ENCODE measurements at regions not wholly inside any gene's neighbourhood (a gene's known extent, or its start where the extent isn't known, plus 50 kb on each side); places are given as distances from the start of the nearest gene placed in this dataset.
"Not testable (repeated sequence)": the region's sequence is repeated elsewhere in the genome, so short reads cannot be mapped to it uniquely, and the experiment has no call there.

DNA sequence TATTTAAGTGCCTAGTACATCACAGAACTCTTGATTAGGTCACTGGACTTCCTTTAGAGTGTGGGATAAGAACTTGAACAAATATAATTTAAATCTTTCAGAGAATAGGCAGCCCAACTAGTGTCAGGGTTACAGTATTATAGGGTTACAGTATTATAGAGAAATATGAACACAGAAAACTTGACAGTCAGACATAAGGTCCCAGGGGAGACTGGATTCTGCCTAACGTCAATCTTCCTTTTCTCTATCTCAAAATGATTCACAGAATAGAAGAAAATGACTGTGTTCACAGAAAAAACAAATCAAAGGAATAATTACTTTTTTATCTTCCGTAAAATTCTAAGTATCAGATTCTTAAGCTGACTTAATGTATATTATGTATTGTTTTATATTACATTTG lies 623.8 kb downstream of the HTR1B start:
- no peak for DNase-seq

DNA sequence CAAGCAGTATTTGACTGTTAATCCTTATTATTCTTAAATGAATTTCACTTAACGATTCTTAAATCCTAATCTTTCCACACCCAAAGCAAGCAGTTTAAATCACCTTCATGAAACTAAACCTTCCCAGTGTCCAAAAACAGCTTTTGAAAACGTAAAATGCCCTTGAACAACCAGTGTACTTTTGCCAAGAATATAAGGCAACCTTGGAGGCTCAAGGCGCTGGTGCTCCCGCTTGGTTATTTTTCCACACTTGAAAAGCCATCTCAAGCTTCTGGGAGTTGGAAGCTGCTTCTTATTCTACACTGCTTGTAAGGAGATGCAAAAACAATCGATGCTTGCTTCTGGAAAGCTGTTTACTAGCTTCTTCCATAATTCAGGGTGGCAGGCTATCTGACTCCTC lies 625.7 kb downstream of the HTR1B start:
- DNase-seq = no peak

DNA sequence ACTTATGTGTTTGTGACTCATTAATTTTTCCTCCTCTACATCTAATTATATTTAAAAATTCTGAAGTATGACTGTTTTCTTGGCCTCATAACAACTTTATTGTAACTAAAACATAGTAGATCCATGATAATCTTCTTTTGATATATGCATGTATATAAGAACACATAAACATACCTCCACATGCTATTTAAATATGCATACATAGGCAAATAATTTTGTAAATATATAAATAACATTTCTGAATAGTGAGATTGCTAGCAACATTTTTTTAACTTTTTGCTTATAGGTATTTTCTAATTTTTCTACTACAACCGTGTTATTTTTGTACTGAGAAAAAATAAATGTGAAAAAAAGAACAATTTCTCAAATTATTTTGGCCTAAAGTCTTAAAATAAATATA lies 627.6 kb downstream of the HTR1B start:
- DNase-seq = no peak

DNA sequence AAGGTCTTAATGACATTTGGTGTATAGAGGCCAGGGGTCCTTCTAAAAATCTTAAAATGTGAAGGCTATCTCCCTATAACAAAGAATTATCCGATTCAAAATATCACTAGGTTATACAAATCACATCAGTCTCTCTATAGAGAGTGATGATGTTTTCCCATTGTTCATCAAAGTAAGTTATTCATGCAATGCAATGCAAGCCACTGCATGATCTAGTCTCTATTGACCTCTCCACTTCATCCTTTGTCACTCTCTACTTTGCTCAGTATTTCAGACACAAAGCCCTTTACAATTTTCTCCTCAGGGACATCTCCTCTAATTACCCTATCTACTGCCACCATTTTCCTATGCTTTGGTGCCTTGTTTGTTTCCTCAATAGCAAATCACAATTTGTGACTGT lies 628.0 kb downstream of the HTR1B start:
- DNase-seq = no peak

DNA sequence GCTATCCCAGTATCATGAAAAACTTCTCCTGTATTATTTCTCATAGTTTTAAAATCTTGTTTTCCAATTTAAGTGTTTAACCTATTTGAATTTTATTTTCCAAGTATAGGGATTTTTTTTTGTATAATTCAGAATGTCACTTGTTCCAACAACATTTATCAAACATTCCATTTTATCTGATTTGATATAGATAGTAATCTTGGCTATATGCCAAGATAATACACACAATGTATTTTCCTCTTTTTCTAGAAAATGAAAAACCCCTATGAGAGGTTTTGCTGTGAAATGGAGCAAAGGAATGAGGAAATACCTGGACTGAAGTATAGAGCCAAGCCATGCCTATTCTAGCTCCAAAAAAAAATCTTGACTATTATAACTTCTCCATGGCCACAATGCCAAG lies 628.9 kb downstream of the HTR1B start:
- no peak for DNase-seq

DNA sequence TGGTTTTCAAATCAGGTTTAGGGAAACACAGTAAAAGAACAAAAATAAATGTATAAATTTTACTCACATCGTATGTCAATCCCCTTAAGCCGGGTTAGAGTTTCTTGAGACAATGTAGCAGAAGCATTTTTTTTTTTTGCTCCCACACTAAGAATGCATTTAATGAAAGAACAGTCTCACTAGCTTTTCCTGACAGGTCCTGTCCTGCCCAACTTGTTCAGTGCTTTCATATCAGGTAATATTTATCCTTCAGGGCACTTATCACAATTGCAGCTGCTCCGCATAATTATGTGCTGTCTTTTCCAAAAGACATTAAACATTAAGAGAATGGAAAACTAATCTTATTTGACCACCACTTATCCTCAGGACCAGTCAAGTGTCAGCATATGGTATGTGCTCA lies 632.0 kb downstream of the HTR1B start:
- DNase-seq = no peak

DNA sequence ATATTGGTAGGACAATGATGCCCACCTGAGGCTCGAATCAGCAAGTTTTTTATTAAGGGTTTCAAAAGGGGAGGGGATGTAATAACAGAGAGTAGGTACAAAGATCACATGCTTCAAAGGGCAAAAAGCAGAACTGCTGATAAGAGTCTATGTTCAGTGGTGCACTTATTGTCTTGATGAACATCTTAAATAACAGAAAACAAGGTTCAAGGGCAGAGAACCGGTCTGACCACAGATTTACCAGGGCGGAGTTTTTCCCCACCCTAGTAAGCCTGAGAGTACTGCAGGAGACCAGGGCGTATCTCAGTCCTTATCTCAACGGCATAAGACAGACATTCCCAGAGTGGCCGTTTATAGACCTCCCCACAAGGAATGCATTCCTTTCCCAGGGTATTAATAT lies 639.7 kb downstream of the HTR1B start:
- DNase-seq = not testable (repeated sequence)

DNA sequence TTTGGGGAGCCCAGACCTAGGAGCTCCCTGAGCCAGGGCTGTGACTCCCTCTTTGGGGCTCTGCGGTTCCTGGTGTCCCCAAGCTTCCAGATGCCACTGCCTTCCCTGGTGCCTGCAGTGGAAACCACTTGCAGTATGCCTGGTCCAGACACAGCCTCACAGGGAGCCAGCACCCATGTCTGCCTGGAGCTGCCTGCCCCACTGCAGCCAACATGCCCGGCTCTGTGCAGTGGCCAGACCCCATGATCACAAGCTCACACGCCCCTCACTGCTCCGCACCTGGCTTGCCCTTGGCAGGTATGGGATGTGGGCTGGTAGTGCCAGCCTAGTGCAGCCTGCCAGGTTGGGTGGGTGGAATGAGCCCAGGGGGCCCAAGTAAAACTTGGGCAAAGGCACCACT lies 644.8 kb downstream of the HTR1B start:
- DNase-seq = no peak

DNA sequence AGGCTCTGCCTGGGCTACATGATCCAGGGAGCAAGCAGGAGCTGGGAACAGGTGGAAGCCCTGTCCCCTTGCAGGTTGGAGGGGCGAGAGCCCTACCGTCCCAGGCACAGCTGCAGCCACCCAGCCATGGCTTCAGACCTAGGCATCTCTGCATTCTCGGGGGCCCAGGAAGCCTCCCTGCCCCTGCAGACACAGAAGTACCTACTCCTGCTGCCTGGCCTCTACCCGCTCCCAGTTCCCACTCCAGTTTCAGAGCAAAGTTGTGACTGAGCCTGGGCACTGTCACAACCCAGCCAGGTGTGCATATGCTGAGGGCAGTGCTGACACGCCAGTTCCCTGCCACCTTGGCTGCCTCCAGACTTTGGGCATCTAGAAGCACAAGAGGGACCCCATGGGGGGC lies 645.9 kb downstream of the HTR1B start:
- DNase-seq = no peak

DNA sequence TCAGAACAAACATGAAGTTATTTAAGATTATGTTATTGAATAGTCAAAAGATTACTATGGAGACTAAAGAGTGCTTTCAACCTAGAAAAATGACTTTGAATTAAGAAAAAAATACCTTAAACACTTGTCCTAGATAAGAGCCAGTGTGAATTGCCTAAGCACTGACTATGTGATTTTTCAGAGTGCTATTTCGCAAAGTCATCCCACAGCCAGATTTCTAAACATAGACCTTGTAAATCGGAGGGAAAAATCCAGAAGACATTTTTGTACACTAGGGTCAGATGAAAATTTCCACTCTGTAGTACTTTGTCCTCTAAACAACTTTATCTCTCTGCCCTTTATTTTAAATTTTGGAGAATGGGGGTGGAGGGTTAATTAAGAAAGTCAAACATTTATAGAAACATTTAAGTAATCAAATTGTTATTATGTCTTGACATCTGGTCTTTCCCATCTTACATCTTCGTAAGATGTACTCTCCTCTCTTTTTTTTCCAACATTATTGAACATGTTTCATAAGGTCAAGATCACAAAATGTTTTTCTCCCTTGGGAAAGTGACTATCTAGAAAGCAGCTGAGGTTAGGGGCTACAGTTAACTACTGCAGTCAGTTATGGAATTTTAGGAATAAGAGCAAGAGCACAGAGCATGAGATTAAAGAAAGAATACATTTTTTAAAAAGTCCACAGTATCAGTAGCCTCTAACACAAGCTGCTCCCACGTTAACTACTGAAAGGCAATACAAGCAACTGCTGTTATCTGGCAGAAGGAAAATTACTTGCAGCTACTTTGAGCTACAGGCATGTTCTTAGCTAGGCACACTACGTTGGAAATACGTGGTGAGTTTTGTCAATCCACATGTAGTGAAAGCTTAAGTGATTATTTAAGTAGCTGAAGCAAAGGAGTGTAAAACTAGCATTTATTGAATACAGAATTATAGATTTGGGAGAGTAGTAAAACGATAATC lies 648.5 kb downstream of the HTR1B start:
- no peak for DNase-seq

DNA sequence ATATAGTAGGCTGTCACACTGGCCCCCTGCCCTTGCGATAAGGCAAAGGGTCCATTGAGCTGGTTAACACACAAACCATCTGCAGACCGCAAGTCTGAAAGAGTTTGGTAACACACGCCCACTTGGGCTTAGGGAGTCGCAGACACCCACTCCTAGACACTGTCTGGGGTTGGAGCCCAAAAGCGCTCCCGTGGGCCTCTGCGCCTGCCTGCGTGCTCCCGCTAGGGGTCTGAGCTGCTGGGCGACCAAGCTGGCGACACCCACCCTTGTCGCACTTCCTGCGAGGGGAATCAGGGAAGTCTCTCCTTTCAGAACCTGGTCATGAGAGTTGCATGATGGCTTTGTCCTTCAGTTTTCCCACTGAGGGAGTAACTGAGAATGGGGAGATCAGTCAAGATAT lies 653.0 kb downstream of the HTR1B start:
- DNase-seq = no peak

DNA sequence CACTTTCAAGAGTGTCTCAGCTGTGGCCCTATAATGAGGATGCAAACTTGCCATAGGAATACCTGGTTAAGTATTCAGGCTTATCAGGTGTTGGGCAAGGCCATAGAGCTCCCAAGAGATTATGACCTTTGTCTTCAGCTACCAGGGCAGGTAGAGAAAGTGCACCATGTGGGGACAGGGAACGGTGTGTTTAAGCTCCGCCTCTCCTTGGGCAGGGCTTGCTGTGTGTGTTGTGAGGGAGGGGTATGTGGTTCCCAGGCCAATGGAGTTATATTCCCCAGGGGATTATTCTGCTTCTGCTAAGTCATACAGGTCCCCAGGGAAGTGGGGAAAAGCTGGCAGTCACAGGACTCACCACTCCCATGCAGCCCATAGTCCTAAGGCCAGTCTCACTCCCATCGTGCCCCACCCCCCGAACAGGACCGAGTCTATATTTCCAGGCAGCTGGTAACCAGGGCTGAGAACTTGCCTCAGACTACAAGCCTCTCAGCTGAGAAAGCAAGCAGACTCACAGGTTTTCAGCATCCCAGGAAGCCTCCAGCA lies 660.2 kb downstream of the HTR1B start:
- DNase-seq = no peak

DNA sequence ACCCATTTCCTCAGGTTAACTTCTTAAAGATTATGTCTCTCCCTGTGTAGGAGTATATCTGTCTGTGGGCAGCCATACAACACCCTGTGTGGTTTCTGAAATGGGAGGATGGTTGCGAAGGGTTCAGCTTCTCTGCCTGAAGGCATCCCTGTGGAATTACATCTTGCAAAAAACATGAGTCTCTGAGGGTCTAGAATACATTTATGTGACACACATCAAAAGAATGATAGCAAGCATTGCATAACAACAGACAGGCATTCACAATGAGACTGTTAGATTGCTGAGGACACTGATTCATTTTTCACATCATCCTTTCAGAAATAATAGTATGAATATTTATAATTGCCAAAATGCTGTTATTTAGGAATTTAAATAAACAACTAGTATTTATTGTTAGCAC lies 670.9 kb downstream of the HTR1B start:
- no peak for DNase-seq

DNA sequence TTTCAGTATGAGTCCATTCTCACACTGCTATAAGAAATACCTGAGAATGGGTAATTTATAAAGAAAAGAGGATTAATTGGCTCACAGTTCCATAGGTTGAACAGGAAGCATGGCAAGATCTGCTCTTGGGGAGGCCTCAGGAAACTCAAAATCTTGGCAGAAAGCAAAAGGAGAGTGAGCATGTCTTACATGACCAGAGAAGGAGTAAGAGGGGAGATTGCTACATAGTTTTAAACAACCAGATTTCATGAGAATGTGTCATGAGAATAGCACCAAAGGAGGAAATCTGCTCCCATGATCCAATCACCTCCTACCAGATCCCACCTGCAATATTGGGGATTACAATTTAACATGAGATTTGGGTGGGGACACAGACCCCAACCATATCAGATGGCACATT lies 672.4 kb downstream of the HTR1B start:
- DNase-seq = no peak

DNA sequence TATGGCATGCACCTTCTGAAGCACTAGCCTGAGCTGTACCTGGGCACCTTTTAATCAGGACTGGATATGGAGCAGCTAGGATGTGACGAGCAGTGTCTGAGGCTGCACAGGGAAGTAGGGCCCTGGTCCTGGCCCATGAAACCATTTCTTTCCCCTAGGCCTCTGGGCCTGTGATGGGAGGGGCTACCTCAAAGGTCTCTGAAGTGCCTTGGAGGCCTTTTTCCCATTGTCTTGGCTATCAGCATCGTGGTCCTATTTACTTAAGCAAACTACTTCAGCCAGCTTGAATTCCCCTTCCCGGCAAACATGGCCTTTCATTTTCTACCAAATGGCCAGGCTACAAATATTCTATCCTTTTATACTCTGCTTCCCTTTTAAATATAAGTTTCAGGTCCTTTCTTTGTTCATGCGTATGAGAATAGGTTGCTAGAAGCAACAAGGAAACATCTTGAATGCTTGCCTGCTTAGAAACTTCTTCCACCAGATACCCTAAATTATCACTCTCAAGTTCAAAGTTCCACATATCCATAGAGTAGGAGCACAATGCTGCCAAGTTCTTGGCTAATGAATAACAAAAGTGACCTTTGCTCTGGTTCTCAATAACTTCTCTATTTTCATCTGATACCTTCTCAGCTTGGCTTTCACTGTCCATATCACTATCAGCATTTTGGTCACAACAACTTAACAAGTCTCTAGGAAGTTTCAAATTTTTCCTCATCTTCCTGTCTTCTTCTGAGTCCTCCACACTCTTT lies 673.1 kb downstream of the HTR1B start:
- no peak for DNase-seq

DNA sequence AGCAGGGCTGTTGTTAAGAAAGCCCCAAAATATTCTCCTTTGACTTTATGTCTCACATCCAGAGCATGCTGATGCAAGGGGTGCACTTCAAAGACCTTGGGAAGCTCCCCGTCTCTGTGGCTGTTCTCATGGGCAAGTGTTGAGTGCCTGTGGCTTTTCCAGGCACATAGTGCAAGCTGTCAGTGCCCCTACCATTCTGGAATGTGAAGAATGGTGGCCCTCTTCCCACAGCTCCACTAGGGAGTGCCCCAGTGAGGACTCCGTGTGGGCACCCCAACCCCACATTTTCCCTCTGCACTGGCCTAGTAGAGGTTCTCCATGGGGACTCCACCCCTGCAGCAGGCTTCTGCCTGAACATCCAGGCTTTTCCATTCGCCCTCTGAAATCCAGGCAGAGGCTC lies 673.7 kb downstream of the HTR1B start:
- DNase-seq = no peak

DNA sequence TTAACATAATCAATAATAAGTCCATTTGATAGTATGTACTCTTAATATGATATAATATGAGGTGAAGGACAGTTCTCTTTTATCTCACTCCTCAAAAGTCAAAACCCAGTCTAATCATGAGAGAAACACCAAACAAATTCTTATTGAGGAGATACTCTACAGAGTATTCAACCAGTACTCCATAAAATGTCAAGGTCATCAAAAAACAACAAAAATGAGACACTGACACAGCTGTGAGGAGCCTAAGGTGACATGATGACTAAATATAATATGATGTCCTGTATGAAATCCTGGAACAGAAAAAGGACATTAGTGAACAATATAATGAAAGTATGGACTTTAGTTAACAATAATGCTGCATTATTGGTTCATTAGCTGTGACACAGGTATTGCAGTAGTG lies 675.1 kb downstream of the HTR1B start:
- DNase-seq = no peak

DNA sequence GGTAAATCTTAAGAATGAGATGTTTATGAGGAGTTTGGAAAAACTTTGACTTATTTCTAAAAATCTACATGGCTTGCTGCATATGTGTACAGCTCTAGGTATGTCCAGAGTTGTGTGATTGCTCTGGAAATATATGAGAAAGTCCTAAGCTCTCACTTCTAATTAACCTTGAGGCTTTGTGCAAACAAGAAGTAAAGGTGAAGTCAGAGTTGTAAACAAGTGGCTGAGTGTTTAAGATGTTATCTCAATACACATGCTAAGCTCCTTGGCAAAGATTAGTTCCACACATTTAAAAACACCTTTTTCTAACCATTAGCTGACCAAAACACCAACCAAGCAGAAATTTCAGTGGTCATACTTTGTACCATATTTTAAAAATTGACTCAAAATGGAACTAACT lies 684.2 kb downstream of the HTR1B start:
- DNase-seq = no peak

DNA sequence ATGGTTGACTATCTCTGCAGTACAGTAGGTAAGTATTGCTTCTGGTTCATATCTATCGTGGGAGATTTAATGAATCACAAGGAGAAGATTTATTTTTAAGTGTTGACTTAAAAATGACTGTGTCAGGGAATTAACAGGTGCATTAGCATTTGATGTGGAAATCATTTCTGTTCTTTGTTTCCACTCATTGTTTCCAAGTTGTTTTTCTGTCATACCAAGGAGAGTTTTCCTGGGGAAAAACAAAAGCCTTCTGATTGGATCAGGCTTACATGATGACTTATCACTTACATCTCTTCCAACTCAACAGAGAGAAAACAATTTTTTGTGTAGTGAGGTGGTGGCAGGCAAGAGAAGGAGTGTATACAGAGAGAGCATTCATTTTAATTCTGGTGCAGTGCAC lies 686.4 kb downstream of the HTR1B start:
- no peak for DNase-seq

DNA sequence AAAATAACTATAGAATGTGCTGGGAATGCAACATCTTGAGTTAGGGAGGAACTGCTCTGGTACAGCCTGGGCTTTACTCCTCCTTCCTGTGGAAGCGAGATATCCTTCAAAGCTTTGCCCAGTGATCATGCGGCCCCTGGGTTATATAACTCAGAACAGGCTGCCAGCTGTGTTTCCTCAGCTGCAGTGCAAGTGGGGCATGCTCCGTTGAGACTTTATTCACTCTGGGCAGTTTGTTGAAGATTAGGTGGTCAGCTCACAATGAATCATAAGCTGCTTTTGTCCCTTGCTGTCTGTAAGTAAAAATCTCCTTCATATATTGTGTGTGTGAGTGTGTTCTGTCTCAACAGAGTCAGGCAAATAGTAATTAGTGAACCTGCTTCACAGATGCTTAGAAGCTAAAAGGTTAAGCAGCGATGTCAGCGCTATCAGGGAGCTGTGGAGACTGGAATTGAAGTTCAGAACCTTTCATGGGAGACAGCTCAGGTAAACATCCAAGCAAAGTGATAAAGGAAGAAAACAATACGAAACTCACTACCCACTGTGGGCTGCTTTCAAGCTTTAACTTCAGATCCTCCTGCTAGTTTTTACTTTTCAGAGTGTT lies 688.4 kb downstream of the HTR1B start:
- DNase-seq = no peak

DNA sequence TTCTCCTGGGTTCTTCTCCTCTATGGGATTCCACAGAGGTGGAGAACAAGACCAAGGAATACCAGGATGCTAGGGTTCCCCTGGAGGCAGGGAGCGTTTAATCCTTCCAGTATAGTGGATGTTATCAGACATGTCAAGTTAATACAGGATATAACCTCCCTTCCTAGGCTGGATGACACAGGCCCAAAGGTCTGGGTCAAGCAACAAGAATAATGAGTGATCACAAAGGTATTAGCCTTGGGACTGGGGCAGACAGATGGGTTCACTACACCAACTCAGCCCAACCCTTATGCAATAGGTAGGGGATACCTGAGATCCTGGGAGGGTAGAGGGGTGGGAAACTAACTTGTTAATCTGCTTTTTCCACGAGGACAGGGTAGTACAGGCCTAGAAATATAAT lies 690.3 kb downstream of the HTR1B start:
- no peak for DNase-seq

DNA sequence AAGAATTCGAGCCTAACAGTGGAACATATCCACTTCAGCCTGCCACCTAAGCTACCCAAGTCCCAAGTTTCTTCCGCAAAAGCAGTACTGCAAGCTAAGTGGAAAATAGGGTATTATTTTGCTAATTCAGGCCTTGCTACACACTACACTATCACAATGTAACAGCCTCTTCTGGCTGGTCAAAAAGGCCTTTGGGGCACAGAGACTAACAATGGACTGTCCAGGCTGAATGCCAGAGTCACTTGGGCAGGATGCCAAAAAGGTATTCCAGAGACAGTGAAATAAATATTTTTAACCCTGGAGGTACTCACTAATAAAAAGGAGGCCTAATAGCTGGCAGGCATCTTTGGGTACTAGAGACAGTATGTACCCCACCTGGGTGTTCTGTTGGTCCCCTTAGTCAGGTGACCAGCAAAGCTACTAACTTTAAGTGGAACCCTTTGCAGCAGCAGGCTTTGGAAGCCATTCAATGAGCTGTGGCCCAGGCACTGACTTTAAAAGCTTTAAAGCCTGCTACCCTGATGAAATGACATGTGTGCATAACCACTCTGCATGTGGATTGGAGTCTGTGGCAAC lies 692.1 kb downstream of the HTR1B start:
- no peak for DNase-seq

DNA sequence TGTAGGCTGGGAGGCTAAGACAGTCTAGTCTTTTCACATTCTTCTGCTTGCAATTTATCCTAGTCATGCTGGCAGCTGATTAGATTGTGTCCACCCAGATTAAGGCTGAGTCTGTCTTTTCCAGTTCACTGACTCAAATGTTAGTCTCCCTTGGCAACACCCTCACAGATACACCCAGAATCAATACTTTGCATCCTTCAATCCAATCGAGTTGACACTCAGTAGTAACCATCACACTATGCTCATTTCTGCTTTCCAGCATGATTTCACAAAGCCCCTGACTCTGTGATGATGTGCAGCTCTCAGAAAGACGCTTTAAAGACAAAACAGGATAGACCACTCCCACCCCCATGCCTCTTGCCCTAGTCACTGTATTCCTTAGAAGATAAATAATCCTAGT lies 693.0 kb downstream of the HTR1B start:
- DNase-seq = no peak

All from Kasumi-1 (cell line).